Fibroblast of the aortic adventitia (primary cell): ENCODE measurements at regions not wholly inside any gene's neighbourhood (a gene's known extent, or its start where the extent isn't known, plus 50 kb on each side); places are given as distances from the start of the nearest gene placed in this dataset.

Experiments used
- DNase-seq: peaks from one replicate; pipeline ENCODE4 v3.0.0-alpha.2; 2010; ENCODE audit warnings: low read depth
- H3K4me3 ChIP-seq: 2 replicates; pipeline ENCODE4 v1.5.1; 2011; ENCODE audit warnings: low read depth, mild to moderate bottlenecking, control low read depth, low read length, moderate library complexity
- CTCF ChIP-seq: IDR thresholded peaks from 2 replicates; pipeline ENCODE4 v1.5.1; 2011; ENCODE audit warnings: mild to moderate bottlenecking, low read length, control low read depth, inconsistent platforms; ENCODE audit not compliant: insufficient read depth

GRCh38 chr2:10983711-10984110 is 72.0 kb downstream of the KCNF1 start:
- TF ChIP-seq CTCF, result no peak
- H3K4me3 ChIP-seq, result no peak overlapping the region
- DNase-seq, result no peak

GRCh38 chr2:10984418-10985135 is 72.8 kb downstream of the KCNF1 start:
- peak; percentile 3 for DNase-seq
- H3K4me3 ChIP-seq, result no peak overlapping the region
- TF ChIP-seq CTCF, result no peak

- DNase-seq, result no peak
- H3K4me3 ChIP-seq, result no peak overlapping the region
- TF ChIP-seq CTCF, result no peak
These were observed 73.5 kb downstream of the KCNF1 start for GRCh38 chr2:10985260-10985659.

GRCh38 chr2:10985901-10986535 is 74.3 kb downstream of the KCNF1 start:
- no peak overlapping the region for H3K4me3 ChIP-seq
- TF ChIP-seq CTCF, result no peak
- no peak for DNase-seq

- no peak for DNase-seq
- H3K4me3 ChIP-seq, result no peak overlapping the region
- TF ChIP-seq CTCF, result no peak
These were observed 75.7 kb downstream of the KCNF1 start for GRCh38 chr2:10987439-10987838.

- no peak for DNase-seq
- no peak overlapping the region for H3K4me3 ChIP-seq
- no peak for TF ChIP-seq CTCF
These were observed 76.1 kb downstream of the KCNF1 start for GRCh38 chr2:10987861-10988260.
